ENCODE measurements at regions not wholly inside any gene's neighbourhood (a gene's known extent, or its start where the extent isn't known, plus 50 kb on each side); places are given as distances from the start of the nearest gene placed in this dataset.
A peak's percentile ranks its signal among the peaks of the same experiment; 100 is the strongest.

- no peak for DNase-seq
- Histone ChIP-seq H3K9me3 (no peaks in the 10 kb centered on the region), H3K4me3 (no peak overlapping the region), H3K27ac (no peak overlapping the region), H3K4me1 (no peaks in the 10 kb centered on the region), H3K27me3 (peaks cover 0 to 8% (median 0%) of the 10 kb centered on the region in 3 donors), H3K36me3 (no peaks in the 10 kb centered on the region)
- WGBS, 2 donors, result 76% methylated on average over 9 of the region's 9 CpGs
- intact Hi-C loops (cut with DNase I), result no loop called here
- TF ChIP-seq POLR2AphosphoS5 (IDR thresholded peaks at IDR 0.05) (no peak), POLR2A (IDR thresholded peaks at IDR 0.05) (no peak)
Observed at GRCh38 chr5:175788155-175788787, 83.1 kb upstream of the CPLX2 start.

- intact Hi-C loops (cut with DNase I), result no loop called here
- no peak for DNase-seq
- H3K27ac ChIP-seq, result no peak overlapping the region
- H3K27me3 ChIP-seq, result peaks cover 0 to 12% (median 0%) of the 10 kb centered on the region in 3 donors
- H3K4me1 ChIP-seq, result no peaks in the 10 kb centered on the region
- no peaks in the 10 kb centered on the region for H3K36me3 ChIP-seq
- no peak overlapping the region for H3K4me3 ChIP-seq
- TF ChIP-seq CTCF (IDR thresholded peaks at IDR 0.05) (no peak), EP300 (IDR thresholded peaks at IDR 0.05) (no peak), POLR2A (IDR thresholded peaks at IDR 0.05) (no peak)
- H3K9me3 ChIP-seq, result no peaks in the 10 kb centered on the region
Observed at GRCh38 chr5:175789670-175790069, 81.7 kb upstream of the CPLX2 start.

GRCh38 chr5:175790796-175791195, 80.6 kb upstream of the CPLX2 start:
- no peaks in the 10 kb centered on the region for H3K9me3 ChIP-seq
- no peak for DNase-seq
- no peak overlapping the region for H3K4me3 ChIP-seq
- TF ChIP-seq POLR2A (IDR thresholded peaks at IDR 0.05) (no peak), EP300 (IDR thresholded peaks at IDR 0.05) (no peak), POLR2AphosphoS5 (IDR thresholded peaks at IDR 0.05) (no peak), CTCF (IDR thresholded peaks at IDR 0.05) (no peak)
- H3K4me1 ChIP-seq, result no peaks in the 10 kb centered on the region
- 50 to 59% methylated on average over 4 of the region's 4 CpGs for WGBS, 2 donors
- H3K36me3 ChIP-seq, result no peaks in the 10 kb centered on the region
- H3K27me3 ChIP-seq, result peaks cover 0 to 17% (median 4%) of the 10 kb centered on the region in 3 donors
- intact Hi-C loops (cut with DNase I), result no loop called here
- no peak overlapping the region for H3K27ac ChIP-seq

GRCh38 chr5:175795959-175796358, 75.4 kb upstream of the CPLX2 start:
- Histone ChIP-seq H3K4me3 (no peak overlapping the region), H3K9me3 (no peaks in the 10 kb centered on the region), H3K27ac (no peak overlapping the region), H3K4me1 (peaks cover 0 to 13% (median 10%) of the 10 kb centered on the region in 4 donors), H3K27me3 (peaks cover 0 to 36% (median 4%) of the 10 kb centered on the region in 3 donors), H3K36me3 (no peaks in the 10 kb centered on the region)
- no peak for DNase-seq
- intact Hi-C loops (cut with DNase I), result no loop called here
- TF ChIP-seq CTCF (IDR thresholded peaks at IDR 0.05) (no peak), EP300 (IDR thresholded peaks at IDR 0.05) (no peak), POLR2AphosphoS5 (IDR thresholded peaks at IDR 0.05) (no peak), POLR2A (IDR thresholded peaks at IDR 0.05) (no peak)
- WGBS, 2 donors, result 61 to 64% methylated on average over 3 of the region's 3 CpGs

GRCh38 chr5:175796536-175797499, 74.6 kb upstream of the CPLX2 start:
- no peaks in the 10 kb centered on the region for H3K36me3 ChIP-seq
- H3K27ac ChIP-seq, result no peak overlapping the region
- WGBS, 2 donors, result 3 to 7% methylated on average over 108 of the region's 108 CpGs
- no peak for DNase-seq
- H3K4me3 ChIP-seq, result peak overlapping the region in 2 of 4 donors; percentile 1 to 27
- H3K27me3 ChIP-seq, result peaks cover 0 to 43% (median 4%) of the 10 kb centered on the region in 3 donors
- intact Hi-C loops (cut with DNase I), result no loop called here
- peaks cover 0 to 13% (median 10%) of the 10 kb centered on the region in 4 donors for H3K4me1 ChIP-seq
- H3K9me3 ChIP-seq, result no peaks in the 10 kb centered on the region
- TF ChIP-seq CTCF (IDR thresholded peaks at IDR 0.05), result no peak
- TF ChIP-seq EP300 (IDR thresholded peaks at IDR 0.05), result no peak
- TF ChIP-seq POLR2A (IDR thresholded peaks at IDR 0.05), result no peak
- TF ChIP-seq POLR2AphosphoS5 (IDR thresholded peaks at IDR 0.05), result no peak

Measured in sigmoid colon (tissue), 6 donors.